ENCODE measurements at regions not wholly inside any gene's neighbourhood (a gene's known extent, or its start where the extent isn't known, plus 50 kb on each side); places are given as distances from the start of the nearest gene placed in this dataset.

DNA sequence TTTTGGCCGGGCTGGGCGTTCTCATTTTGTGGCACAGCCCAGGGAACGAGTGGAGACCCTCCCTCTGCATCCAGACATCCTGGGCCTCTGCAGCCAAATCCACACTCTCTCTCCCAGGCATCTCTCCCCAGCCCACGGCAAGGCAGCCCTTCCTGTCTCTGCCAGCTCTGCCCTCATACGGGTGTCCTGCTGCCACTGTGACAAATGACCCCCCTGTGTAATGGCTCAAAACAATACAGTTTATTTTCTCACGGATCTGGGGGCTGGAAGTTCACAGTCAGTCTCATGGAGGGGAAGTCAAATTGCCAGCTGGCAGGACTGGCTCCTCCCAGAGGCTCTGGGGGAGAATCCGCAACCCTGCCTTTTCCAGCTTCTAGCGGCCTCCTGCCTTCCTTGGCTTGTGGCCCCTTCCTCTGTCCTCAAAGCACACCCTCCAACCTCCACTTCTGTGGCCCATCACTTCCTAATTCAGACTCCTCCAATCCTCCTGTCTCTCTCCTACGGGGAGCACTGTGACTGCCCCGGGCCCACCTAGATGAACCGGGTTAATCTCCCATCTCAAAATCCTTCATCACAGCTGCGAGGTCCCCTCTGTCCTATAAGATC is 70.2 kb upstream of the COL5A1 start:
- no peaks in the 10 kb centered on the region for H3K23me2 ChIP-seq (ENCODE audit: low read depth, low read length)
- no peak overlapping the region for H2AK5ac ChIP-seq (ENCODE audit: low read depth, low read length)
- H3K79me2 ChIP-seq (ENCODE audit: control insufficient read depth in 1 of 2, insufficient read depth in 2 of 2, low read length in 2 of 2), result no peaks in the 10 kb centered on the region
- H4K8ac ChIP-seq (ENCODE audit: extremely low read depth, insufficient read depth, low read length), result peak overlapping the region; percentile 15; the same call in 1 of the 2 replicates
- no peaks in the 10 kb centered on the region for H4K20me1 ChIP-seq (replicated peaks in 1 of 2; ENCODE audit: control insufficient read depth in 1 of 2, insufficient read depth in 2 of 2, low read length in 2 of 2)
- no peak overlapping the region for H3K27ac ChIP-seq (ENCODE audit: low read depth, low read length)
- FAIRE-seq (no peak), DNase-seq (ENCODE audit: low read depth in 1 of 2, low spot score in 2 of 2) (peak in 1 of 2 experiments; percentile 28)
- no peak overlapping the region for H4K91ac ChIP-seq (replicated peaks; ENCODE audit: insufficient read length, low read length)
- H3K4me2 ChIP-seq (ENCODE audit: insufficient read depth in 1 of 2, low read depth in 2 of 2, low read length in 2 of 2), result no peak overlapping the region
- no peak overlapping the region for H2BK15ac ChIP-seq (ENCODE audit: low read length)
- no peak overlapping the region for H3K9ac ChIP-seq (replicated peaks in 1 of 4; ENCODE audit: extremely low read depth in 1 of 4, low read depth in 3 of 4, low read length in 3 of 4)
- no peak overlapping the region for H2BK20ac ChIP-seq (ENCODE audit: low read length)
- H2AFZ ChIP-seq (ENCODE audit: low read length), result no peak overlapping the region
- no peaks in the 10 kb centered on the region for H3K27me3 ChIP-seq (replicated peaks in 1 of 4; ENCODE audit: control insufficient read depth in 3 of 4, extremely low read depth in 1 of 4, insufficient read depth in 3 of 4, low read length in 3 of 4)
- H2BK12ac ChIP-seq (ENCODE audit: low read depth, low read length), result no peak overlapping the region
- peaks cover 2 to 12% of the 10 kb centered on the region in 2 experiments; a peak in 1 of 4 replicates for H3K9me3 ChIP-seq (ENCODE audit: insufficient read depth in 2 of 2, low read depth in 1 of 2, low read length in 1 of 2)
- H2BK120ac ChIP-seq (replicated peaks; ENCODE audit: low read depth, low read length), result no peak overlapping the region
- no peaks in the 10 kb centered on the region; a peak in 1 of 7 replicates for H3K4me1 ChIP-seq (replicated peaks in 1 of 4; ENCODE audit: control insufficient read depth in 3 of 4, insufficient read depth in 4 of 4, low read length in 3 of 4)
- no peak overlapping the region for H3K4me3 ChIP-seq (ENCODE audit: extremely low read depth in 1 of 4, insufficient read depth in 2 of 4, low read depth in 3 of 4, low read length in 4 of 4)
- H3K23ac ChIP-seq (ENCODE audit: insufficient read length), result no peak overlapping the region
- no peak overlapping the region for H3K56ac ChIP-seq (replicated peaks; ENCODE audit: insufficient read length, low read depth, low read length)
- no peak overlapping the region for H3K18ac ChIP-seq (ENCODE audit: extremely low read depth, low read length)
- ChIA-PET CTCF (ENCODE audit: partially characterized antibody) (interaction anchor here (3.1 kb wide), 1 partner anchor 122 kb away, joined by 11 read pairs; no protein-coding TSS in a partner anchor), POLR2A (ENCODE audit: partially characterized antibody) (no interaction called here)
- H4K5ac ChIP-seq (ENCODE audit: insufficient read length, low read depth, low read length), result no peak overlapping the region
- no peaks in the 10 kb centered on the region for H3K36me3 ChIP-seq (ENCODE audit: control insufficient read depth in 2 of 4, insufficient read depth in 4 of 4, low read length in 3 of 4)
- no peak overlapping the region for H3K4ac ChIP-seq (replicated peaks; ENCODE audit: insufficient read length, low read depth, low read length)
- H3K14ac ChIP-seq (ENCODE audit: insufficient read length), result no peak overlapping the region
- WGBS, 2 experiments (ENCODE audit: extremely low coverage in 1 of 2, insufficient coverage in 1 of 2, insufficient read length in 1 of 2, insufficient replicate concordance in 2 of 2, low coverage in 1 of 2, low lambda C conversion rate in 2 of 2, missing lambda C conversion rate in 1 of 2), result 81% methylated on average over 12 of the region's 12 CpGs; no CpG with 5 or more reads in 1 of the 2 experiments
- no peaks in the 10 kb centered on the region for H3K79me1 ChIP-seq (ENCODE audit: low read depth, low read length)
- no peak overlapping the region for H2BK5ac ChIP-seq (ENCODE audit: low read depth, low read length)
- TF ChIP-seq TAF7 (optimal IDR thresholded peaks at IDR 0.05; ENCODE audit: borderline replicate concordance, low read depth, low read length), result no peak
- TF ChIP-seq POLR2AphosphoS5 (IDR thresholded peaks at IDR 0.05; ENCODE audit: low read depth, low read length), result no peak
- TF ChIP-seq POU5F1 (IDR thresholded peaks at IDR 0.05; ENCODE audit: low read depth, low read length), result no peak
- no peak for TF ChIP-seq HDAC2 (IDR thresholded peaks at IDR 0.05; ENCODE audit: borderline replicate concordance in 1 of 2, low read depth in 2 of 2, low read length in 2 of 2)
- no peak for TF ChIP-seq RXRA (IDR thresholded peaks at IDR 0.05; ENCODE audit: insufficient read depth, low read depth, low read length)
- TF ChIP-seq, protein P1, sequence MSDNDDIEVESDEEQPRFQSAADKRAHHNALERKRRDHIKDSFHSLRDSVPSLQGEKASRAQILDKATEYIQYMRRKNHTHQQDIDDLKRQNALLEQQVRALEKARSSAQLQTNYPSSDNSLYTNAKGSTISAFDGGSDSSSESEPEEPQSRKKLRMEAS (IDR thresholded peaks at IDR 0.05), result no peak
- no peak for TF ChIP-seq FOSL1 (IDR thresholded peaks at IDR 0.05; ENCODE audit: insufficient read depth, low read depth, low read length)
- no peak for TF ChIP-seq JUND (IDR thresholded peaks at IDR 0.05; ENCODE audit: low read length)
- no peak for TF ChIP-seq PHF8 (conservative IDR thresholded peaks at IDR 0.05; ENCODE audit: low read depth, low read length)
- TF ChIP-seq SP1 (IDR thresholded peaks at IDR 0.05; ENCODE audit: low read depth, low read length), result no peak
- TF ChIP-seq HDAC6 (IDR thresholded peaks at IDR 0.05; ENCODE audit: low read depth, low read length), result no peak
